Fibroblast of skin of abdomen (primary cell): ENCODE measurements at regions not wholly inside any gene's neighbourhood (a gene's known extent, or its start where the extent isn't known, plus 50 kb on each side); places are given as distances from the start of the nearest gene placed in this dataset.
A peak's percentile ranks its signal among the peaks of the same experiment; 100 is the strongest.

Experiments
- DNase-seq: peaks from one replicate; pipeline ENCODE4 v3.0.0-alpha.2; 2013

GRCh38 chr6:131383421-131384411, 189.3 kb upstream of the ARG1 start:
- peak; percentile 56 for DNase-seq

- peak; percentile 22 for DNase-seq
Measured at GRCh38 chr6:131387562-131388447, 185.2 kb upstream of the ARG1 start.

- DNase-seq, result no peak
Measured at GRCh38 chr6:131390322-131390721, 182.7 kb upstream of the ARG1 start.

GRCh38 chr6:131391116-131391515, 181.9 kb upstream of the ARG1 start:
- no peak for DNase-seq

GRCh38 chr6:131393433-131393832, 179.6 kb upstream of the ARG1 start:
- DNase-seq, result no peak

- DNase-seq, result no peak
Measured at GRCh38 chr6:131394768-131395432, 178.1 kb upstream of the ARG1 start.

- no peak for DNase-seq
Measured at GRCh38 chr6:131398176-131398575, 174.8 kb upstream of the ARG1 start.

- no peak for DNase-seq
Measured at GRCh38 chr6:131399433-131399832, 173.6 kb upstream of the ARG1 start.

GRCh38 chr6:131400054-131400778, 172.8 kb upstream of the ARG1 start:
- DNase-seq, result peak; percentile 91

- DNase-seq, result no peak
Measured at GRCh38 chr6:131400779-131401496, 172.1 kb upstream of the ARG1 start.

GRCh38 chr6:131408811-131409210, 164.2 kb upstream of the ARG1 start:
- no peak for DNase-seq

- no peak for DNase-seq
Measured at GRCh38 chr6:131410785-131411184, 162.2 kb upstream of the ARG1 start.

GRCh38 chr6:131412960-131413830, 159.8 kb upstream of the ARG1 start:
- no peak for DNase-seq

GRCh38 chr6:131413831-131414191, 159.2 kb upstream of the ARG1 start:
- DNase-seq, result no peak

- no peak for DNase-seq
Measured at GRCh38 chr6:131414956-131415355, 158.1 kb upstream of the ARG1 start.

- DNase-seq, result no peak
Measured at GRCh38 chr6:131418441-131418840, 154.6 kb upstream of the ARG1 start.

- no peak for DNase-seq
Measured at GRCh38 chr6:131419702-131420101, 153.3 kb upstream of the ARG1 start.

- no peak for DNase-seq
Measured at GRCh38 chr6:131424016-131424415, 149.0 kb upstream of the ARG1 start.

- DNase-seq, result no peak
Measured at GRCh38 chr6:131424475-131424874, 148.6 kb upstream of the ARG1 start.

GRCh38 chr6:131427434-131428058, 145.5 kb upstream of the ARG1 start:
- no peak for DNase-seq
